ENCODE measurements at regions not wholly inside any gene's neighbourhood (a gene's known extent, or its start where the extent isn't known, plus 50 kb on each side); places are given as distances from the start of the nearest gene placed in this dataset.

DNA sequence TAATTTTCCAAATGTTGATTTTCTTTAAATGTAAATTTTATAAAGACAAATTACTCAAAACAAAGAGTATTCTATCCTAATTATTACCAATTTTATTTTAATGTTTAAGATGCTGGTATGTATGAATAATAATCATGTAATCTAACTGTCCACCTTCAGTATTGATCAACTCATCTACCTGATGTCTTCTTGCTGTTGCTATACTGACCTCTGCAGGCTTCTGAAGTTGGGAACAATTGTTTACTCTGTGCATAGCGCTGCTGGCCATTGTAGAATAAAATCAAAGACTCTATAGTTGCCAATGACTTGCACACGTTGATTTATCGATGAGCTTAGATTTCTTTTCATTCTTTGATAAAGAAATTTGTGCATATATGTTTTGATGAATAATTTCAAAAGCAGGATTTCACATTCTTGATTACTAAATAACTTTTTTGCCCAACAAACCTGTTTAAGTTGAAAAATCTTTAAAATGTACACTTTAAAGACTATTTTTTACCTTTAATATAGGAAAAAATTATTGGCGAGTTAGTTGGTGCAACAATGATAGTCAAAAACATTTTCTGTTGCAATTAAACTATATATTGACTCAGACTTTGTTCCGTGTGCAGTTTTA, 282.3 kb downstream of the TFEC start:
- TF ChIP-seq, protein P1, sequence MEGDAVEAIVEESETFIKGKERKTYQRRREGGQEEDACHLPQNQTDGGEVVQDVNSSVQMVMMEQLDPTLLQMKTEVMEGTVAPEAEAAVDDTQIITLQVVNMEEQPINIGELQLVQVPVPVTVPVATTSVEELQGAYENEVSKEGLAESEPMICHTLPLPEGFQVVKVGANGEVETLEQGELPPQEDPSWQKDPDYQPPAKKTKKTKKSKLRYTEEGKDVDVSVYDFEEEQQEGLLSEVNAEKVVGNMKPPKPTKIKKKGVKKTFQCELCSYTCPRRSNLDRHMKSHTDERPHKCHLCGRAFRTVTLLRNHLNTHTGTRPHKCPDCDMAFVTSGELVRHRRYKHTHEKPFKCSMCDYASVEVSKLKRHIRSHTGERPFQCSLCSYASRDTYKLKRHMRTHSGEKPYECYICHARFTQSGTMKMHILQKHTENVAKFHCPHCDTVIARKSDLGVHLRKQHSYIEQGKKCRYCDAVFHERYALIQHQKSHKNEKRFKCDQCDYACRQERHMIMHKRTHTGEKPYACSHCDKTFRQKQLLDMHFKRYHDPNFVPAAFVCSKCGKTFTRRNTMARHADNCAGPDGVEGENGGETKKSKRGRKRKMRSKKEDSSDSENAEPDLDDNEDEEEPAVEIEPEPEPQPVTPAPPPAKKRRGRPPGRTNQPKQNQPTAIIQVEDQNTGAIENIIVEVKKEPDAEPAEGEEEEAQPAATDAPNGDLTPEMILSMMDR (IDR thresholded peaks at IDR 0.05; ENCODE audit: borderline replicate concordance, control extremely low read depth, extremely low read depth, insufficient read depth, missing control alignments): no peak
- in situ Hi-C loops (cut with MboI; ENCODE audit: low sequenced_read_pairs, unreplicated experiment): no loop called here
- DNase-seq (ENCODE audit: low spot score): no peak

DNA sequence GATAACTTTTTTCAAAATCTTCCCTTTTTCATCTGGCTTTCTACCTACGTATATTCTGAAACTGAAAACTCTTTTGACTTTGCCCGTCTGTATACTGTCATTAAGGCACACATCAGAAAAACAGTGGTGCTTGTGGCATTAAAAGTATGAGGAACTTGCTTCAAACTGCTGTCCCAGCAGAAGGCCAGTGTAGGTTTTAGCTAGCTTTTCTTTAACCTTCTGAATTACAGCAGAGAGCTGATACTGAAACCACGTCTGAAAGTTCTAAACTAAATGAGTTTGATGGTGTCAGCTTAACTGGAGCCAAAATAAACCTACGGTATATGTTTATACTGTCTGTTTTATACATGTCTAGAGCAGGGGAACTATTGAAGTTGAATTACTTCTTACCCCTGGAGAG, 283.4 kb downstream of the TFEC start:
- TF ChIP-seq, protein P1 (IDR thresholded peaks at IDR 0.05; ENCODE audit: borderline replicate concordance, control extremely low read depth, extremely low read depth, insufficient read depth, missing control alignments): no peak
- no peak for DNase-seq (ENCODE audit: low spot score)
- in situ Hi-C loops (cut with MboI; ENCODE audit: low sequenced_read_pairs, unreplicated experiment): no loop called here

DNA sequence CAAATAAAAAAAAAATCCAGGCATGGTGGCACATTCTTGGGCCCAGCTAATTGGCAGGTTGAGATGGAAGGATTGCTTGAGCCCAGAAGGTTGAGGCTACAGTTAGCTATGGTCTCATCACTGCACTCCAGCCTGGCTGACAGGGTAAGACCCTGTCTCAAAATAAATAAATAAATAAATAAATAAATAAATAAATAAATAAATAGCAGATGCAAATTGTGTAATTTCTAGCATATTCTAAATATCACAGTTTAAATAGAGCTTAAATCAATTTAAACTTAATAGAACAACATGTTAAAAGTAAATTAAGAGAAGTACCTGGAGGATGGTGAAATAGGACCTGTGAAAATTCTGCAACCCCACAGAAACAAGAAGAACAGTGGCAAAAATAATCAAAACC, 290.5 kb downstream of the TFEC start:
- in situ Hi-C loops (cut with MboI; ENCODE audit: low sequenced_read_pairs, unreplicated experiment): no loop called here
- TF ChIP-seq, protein P1 (IDR thresholded peaks at IDR 0.05; ENCODE audit: borderline replicate concordance, control extremely low read depth, extremely low read depth, insufficient read depth, missing control alignments): no peak
- DNase-seq (ENCODE audit: low spot score): no peak

DNA sequence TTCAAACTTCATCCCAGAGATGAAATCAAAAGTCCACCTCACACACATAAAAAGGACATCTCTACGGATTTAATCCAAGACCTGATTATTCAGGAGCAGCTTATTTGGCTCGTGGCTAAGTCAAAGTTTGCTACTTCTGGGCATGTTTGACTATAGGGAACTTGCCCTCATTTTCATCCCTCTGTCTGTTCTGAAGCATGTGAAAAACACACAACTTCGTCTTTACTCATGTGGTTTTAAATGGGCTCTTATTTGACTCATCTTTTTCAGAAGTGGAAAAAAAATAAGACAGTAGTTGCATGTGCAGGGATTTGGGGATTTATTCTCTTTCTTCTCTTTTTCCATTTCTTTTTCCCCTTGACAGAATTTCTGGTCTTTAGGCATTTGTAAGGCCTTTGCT, 295.9 kb downstream of the TFEC start:
- TF ChIP-seq, protein P1 (IDR thresholded peaks at IDR 0.05; ENCODE audit: borderline replicate concordance, control extremely low read depth, extremely low read depth, insufficient read depth, missing control alignments): no peak
- in situ Hi-C loops (cut with MboI; ENCODE audit: low sequenced_read_pairs, unreplicated experiment): no loop called here
- no peak for DNase-seq (ENCODE audit: low spot score)

DNA sequence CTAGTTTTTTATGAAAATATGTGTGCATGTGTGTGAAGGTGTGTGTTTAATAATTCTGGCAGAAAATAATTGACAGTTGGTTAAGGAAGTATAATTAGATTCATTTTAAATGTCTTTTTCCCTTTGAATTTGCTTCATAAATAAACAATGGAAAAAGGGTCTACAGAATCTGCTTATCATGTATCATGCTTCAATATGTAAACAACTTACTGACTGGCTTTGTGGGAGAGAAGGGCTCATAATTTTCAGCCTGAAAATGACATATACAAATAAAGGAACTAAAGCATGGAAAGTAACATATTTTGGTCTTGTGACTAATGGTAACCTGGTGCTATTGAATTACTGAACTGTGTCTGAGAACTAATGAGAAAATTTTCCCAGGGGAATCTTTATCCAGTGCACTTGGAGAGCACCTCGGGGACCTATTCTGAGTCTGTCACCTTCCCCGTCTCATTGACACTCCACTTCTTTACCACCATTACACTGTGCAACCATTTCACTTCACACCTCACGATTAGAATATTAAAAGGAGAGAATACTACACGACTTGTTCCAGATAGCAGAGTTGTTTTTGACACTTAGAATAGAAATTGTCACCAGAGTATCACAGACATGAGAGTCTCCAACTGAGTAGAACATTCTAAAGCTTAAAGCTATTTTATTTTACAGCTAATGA, 298.6 kb downstream of the TFEC start:
- DNase-seq (ENCODE audit: low spot score): no peak
- TF ChIP-seq, protein P1 (IDR thresholded peaks at IDR 0.05; ENCODE audit: borderline replicate concordance, control extremely low read depth, extremely low read depth, insufficient read depth, missing control alignments): no peak
- in situ Hi-C loops (cut with MboI; ENCODE audit: low sequenced_read_pairs, unreplicated experiment): no loop called here

DNA sequence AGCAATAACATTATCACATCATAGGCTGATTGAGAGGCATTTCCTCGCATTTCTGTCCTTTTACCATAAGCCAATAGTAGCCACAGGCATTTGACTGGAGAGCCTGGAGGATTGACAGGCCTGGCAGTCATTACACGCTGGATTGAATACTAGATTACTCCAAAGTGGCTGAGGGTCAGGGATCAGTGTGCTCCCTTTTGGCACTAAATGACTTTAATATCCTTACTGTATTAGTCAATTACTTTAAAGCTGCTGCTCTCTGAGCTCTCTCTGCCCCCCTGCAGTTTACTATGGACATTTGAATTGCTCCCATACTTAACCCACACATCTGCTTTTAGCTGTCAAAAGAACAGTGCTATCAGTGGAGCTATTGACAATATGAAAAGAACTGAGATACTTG, 302.0 kb downstream of the TFEC start:
- in situ Hi-C loops (cut with MboI; ENCODE audit: low sequenced_read_pairs, unreplicated experiment): no loop called here
- no peak for DNase-seq (ENCODE audit: low spot score)
- TF ChIP-seq, protein P1 (IDR thresholded peaks at IDR 0.05; ENCODE audit: borderline replicate concordance, control extremely low read depth, extremely low read depth, insufficient read depth, missing control alignments): no peak

Data from GM13976 (cell line).